Nephron (organoid): ENCODE measurements at regions not wholly inside any gene's neighbourhood (a gene's known extent, or its start where the extent isn't known, plus 50 kb on each side); places are given as distances from the start of the nearest gene placed in this dataset.

ENCODE experiments used
- H3K27ac Mint-ChIP-seq, 3 experiments: 2 replicates each; pipeline ENCODE4 v1.8.0; 2020; ENCODE audit warnings: mixed read lengths in 3 of 3, mild to moderate bottlenecking in 2 of 3, moderate library complexity in 1 of 3
- H3K27me3 Mint-ChIP-seq: 2 replicates; pipeline ENCODE4 v1.8.0; 2021; ENCODE audit warnings: low read depth, mild to moderate bottlenecking, moderate library complexity, mixed read lengths
- H3K36me3 Mint-ChIP-seq: 2 replicates; pipeline ENCODE4 v1.8.0; 2020; ENCODE audit warnings: low read depth, mixed read lengths
- H3K4me1 Mint-ChIP-seq: 2 replicates; pipeline ENCODE4 v1.8.0; 2020; ENCODE audit warnings: mixed read lengths
- H3K4me3 Mint-ChIP-seq, 3 experiments: 2 replicates each; pipeline ENCODE4 v1.8.0; 2020; ENCODE audit warnings: mild to moderate bottlenecking in 3 of 3, mixed read lengths in 3 of 3, moderate library complexity in 2 of 3
- H3K9me3 Mint-ChIP-seq: 2 replicates; pipeline ENCODE4 v1.8.0; 2020; ENCODE audit warnings: mixed read lengths
- CTCF ChIP-seq, 3 experiments: fragments of 200-600 bp; sonication (generic); IDR thresholded peaks; one replicate each; pipeline ENCODE4 v1.5.0; 2021; ENCODE audit warnings: antibody characterized with exemption in 3 of 3; ENCODE audit not compliant: unreplicated experiment in 3 of 3

DNA sequence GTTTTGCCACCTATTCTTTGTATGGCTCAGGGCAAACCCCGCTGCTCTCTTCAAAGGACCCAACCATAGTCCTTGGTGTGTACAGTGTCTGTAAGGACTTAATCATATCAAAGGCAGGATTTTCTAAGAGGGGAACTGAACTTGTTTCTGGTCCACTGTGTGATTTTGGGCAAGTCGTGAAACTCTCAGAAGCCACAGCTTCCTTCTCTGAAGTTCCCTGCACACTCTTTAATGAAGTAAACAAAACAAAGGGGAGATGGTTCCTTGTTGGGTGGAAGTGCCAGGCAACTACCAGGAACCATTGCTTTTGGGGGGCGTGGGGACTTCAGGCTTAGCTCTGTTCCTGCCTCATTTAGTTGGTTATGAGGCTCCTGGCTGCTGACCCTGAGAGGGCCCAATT, 152.4 kb downstream of the VRK1 start:
- Mint-ChIP-seq H3K9me3 (no peaks in the 10 kb centered on the region), H3K27ac (no peak overlapping the region), H3K36me3 (no peaks in the 10 kb centered on the region), H3K27me3 (no peaks in the 10 kb centered on the region), H3K4me3 (no peak overlapping the region), H3K4me1 (no peaks in the 10 kb centered on the region)
- no peak for TF ChIP-seq CTCF (IDR thresholded peaks at IDR 0.05; ENCODE audit: unreplicated experiment in 3 of 3)

DNA sequence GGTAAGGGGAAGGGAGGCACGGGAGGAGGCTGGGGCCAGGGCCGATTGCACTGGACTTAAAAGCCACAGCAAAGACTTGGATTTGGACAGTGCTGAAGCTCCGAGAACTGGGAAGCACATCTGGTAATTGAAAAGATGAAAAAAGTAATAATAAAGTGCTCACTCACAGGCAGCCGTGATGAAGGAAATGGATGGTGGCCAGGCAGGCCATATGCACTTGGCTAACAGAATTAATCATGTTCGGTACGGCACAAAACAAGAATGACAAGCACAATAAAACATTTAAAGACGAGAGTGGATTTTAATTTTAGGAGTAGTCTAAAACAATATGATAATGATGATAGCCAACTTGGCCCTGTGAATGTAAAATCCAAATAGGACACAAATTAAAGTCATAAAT, 154.3 kb downstream of the VRK1 start:
- H3K4me1 Mint-ChIP-seq, result no peaks in the 10 kb centered on the region
- H3K36me3 Mint-ChIP-seq, result no peaks in the 10 kb centered on the region
- H3K4me3 Mint-ChIP-seq, result no peak overlapping the region
- H3K27me3 Mint-ChIP-seq, result no peaks in the 10 kb centered on the region
- H3K27ac Mint-ChIP-seq, result no peak overlapping the region
- H3K9me3 Mint-ChIP-seq, result no peaks in the 10 kb centered on the region
- TF ChIP-seq CTCF (IDR thresholded peaks at IDR 0.05; ENCODE audit: unreplicated experiment in 3 of 3), result no peak

DNA sequence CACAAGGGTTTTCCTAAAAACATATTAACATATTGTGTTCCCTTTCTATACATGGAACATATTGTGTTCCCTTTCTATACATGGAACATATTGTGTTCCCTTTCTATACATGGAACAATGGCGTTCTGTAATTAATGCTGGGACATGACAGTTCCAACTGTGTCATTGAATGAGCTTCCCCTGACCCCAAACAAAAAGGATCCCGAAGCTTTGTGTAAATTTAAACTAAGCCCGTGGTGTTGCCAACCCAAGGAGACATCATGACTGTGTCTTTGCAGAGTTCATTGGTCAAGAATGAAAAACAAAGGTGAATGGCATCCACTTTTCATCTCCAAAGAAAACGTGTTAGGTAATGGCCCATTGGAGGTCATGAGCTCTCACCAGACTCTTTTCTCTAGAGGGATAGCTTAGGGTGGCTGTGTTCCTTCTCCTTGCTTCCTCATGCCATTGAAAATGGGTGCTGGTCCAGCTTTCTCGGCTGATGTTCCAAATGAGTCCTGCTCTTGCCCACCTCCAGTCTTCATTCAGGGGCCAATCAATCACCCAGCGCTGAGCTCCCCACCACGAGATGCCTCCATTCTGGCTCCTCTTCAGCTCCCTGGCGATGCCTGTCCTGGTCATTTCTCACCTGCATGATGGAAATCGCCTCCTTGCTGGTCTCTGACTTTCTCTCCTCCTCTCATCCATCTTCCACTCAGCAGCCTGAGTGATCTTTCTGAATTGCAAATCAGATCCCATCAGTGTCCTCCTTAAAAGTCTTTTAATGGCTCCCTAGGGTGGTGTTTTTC, 156.1 kb downstream of the VRK1 start:
- Mint-ChIP-seq H3K4me1 (no peaks in the 10 kb centered on the region), H3K27me3 (no peaks in the 10 kb centered on the region), H3K36me3 (no peaks in the 10 kb centered on the region), H3K27ac (no peak overlapping the region), H3K9me3 (no peaks in the 10 kb centered on the region), H3K4me3 (no peak overlapping the region)
- TF ChIP-seq CTCF (IDR thresholded peaks at IDR 0.05; ENCODE audit: unreplicated experiment in 3 of 3), result no peak

- H3K27ac Mint-ChIP-seq, result no peak overlapping the region
- no peaks in the 10 kb centered on the region for H3K9me3 Mint-ChIP-seq
- H3K27me3 Mint-ChIP-seq, result no peaks in the 10 kb centered on the region
- no peak for TF ChIP-seq CTCF (IDR thresholded peaks at IDR 0.05; ENCODE audit: unreplicated experiment in 3 of 3)
- no peak overlapping the region for H3K4me3 Mint-ChIP-seq
- H3K36me3 Mint-ChIP-seq, result no peaks in the 10 kb centered on the region
- H3K4me1 Mint-ChIP-seq, result no peaks in the 10 kb centered on the region
Measured at GRCh38 chr14:96953875-96954185, 156.6 kb downstream of the VRK1 start.

GRCh38 chr14:96956464-96957239, 159.5 kb downstream of the VRK1 start:
- Mint-ChIP-seq H3K36me3 (no peaks in the 10 kb centered on the region), H3K9me3 (peaks cover 6% of the 10 kb centered on the region), H3K4me3 (no peak overlapping the region), H3K27ac (no peak overlapping the region), H3K4me1 (no peaks in the 10 kb centered on the region), H3K27me3 (no peaks in the 10 kb centered on the region)
- no peak for TF ChIP-seq CTCF (IDR thresholded peaks at IDR 0.05; ENCODE audit: unreplicated experiment in 3 of 3)

DNA sequence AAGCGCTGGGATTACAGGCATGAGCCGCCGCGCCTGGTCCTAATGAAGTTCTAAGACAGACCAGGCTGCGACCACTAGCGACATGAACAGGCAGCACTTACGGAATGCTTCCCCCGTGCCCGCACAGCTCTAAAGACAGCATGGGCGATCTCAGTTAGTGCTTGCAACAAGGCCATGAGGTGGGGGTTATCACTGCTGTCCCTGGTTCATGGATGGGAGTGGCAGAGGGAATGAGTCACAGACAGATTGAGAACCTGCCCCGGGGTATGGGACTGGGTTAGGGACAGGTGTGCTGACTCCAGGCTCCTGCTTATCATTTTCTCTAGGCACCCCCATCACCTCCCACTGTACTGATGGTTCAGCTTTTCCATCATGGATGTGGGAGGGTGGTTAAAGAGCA, 160.9 kb downstream of the VRK1 start:
- H3K4me3 Mint-ChIP-seq, result no peak overlapping the region
- H3K9me3 Mint-ChIP-seq, result peaks cover 6% of the 10 kb centered on the region
- H3K4me1 Mint-ChIP-seq, result no peaks in the 10 kb centered on the region
- no peaks in the 10 kb centered on the region for H3K27me3 Mint-ChIP-seq
- H3K27ac Mint-ChIP-seq, result no peak overlapping the region
- no peaks in the 10 kb centered on the region for H3K36me3 Mint-ChIP-seq
- no peak for TF ChIP-seq CTCF (IDR thresholded peaks at IDR 0.05; ENCODE audit: unreplicated experiment in 3 of 3)
